Osteocyte (in vitro differentiated cells): ENCODE measurements at regions not wholly inside any gene's neighbourhood (a gene's known extent, or its start where the extent isn't known, plus 50 kb on each side); places are given as distances from the start of the nearest gene placed in this dataset.

ENCODE experiments used
- DNase-seq: peaks from one replicate; pipeline ENCODE4 v3.0.0; 2021; ENCODE audit warnings: mixed read lengths; ENCODE audit not compliant: unreplicated experiment; ENCODE audit errors: extremely low spot score
- H3K27ac Mint-ChIP-seq: one replicate; pipeline ENCODE4 v1.8.0; 2021; ENCODE audit warnings: mild to moderate bottlenecking, mixed read lengths; ENCODE audit not compliant: unreplicated experiment
- H3K27me3 Mint-ChIP-seq: one replicate; pipeline ENCODE4 v1.8.0; 2021; ENCODE audit warnings: mixed read lengths; ENCODE audit not compliant: unreplicated experiment
- H3K36me3 Mint-ChIP-seq: one replicate; pipeline ENCODE4 v1.8.0; 2021; ENCODE audit warnings: mixed read lengths; ENCODE audit not compliant: unreplicated experiment
- H3K4me1 Mint-ChIP-seq: one replicate; pipeline ENCODE4 v1.8.0; 2021; ENCODE audit warnings: mixed read lengths; ENCODE audit not compliant: unreplicated experiment
- H3K4me3 Mint-ChIP-seq: one replicate; pipeline ENCODE4 v1.8.0; 2021; ENCODE audit warnings: mild to moderate bottlenecking, moderate library complexity, mixed read lengths; ENCODE audit not compliant: unreplicated experiment
- H3K9me3 Mint-ChIP-seq: one replicate; pipeline ENCODE4 v1.8.0; 2021; ENCODE audit warnings: mixed read lengths; ENCODE audit not compliant: unreplicated experiment
- CTCF ChIP-seq: fragments of 200-600 bp; sonication (generic); IDR thresholded peaks from 2 replicates; pipeline ENCODE4 v1.5.0; 2021; ENCODE audit warnings: antibody characterized with exemption, mild to moderate bottlenecking, moderate library complexity

GRCh38 chr1:117751321-117751720 lies 145.5 kb downstream of the TENT5C start:
- H3K4me1 Mint-ChIP-seq = peaks cover 4% of the 10 kb centered on the region
- peaks cover 3% of the 10 kb centered on the region for H3K9me3 Mint-ChIP-seq
- peaks cover 19% of the 10 kb centered on the region for H3K27me3 Mint-ChIP-seq
- no peak for DNase-seq
- no peak overlapping the region for H3K27ac Mint-ChIP-seq
- no peaks in the 10 kb centered on the region for H3K36me3 Mint-ChIP-seq
- no peak overlapping the region for H3K4me3 Mint-ChIP-seq
- no peak for TF ChIP-seq CTCF

DNA sequence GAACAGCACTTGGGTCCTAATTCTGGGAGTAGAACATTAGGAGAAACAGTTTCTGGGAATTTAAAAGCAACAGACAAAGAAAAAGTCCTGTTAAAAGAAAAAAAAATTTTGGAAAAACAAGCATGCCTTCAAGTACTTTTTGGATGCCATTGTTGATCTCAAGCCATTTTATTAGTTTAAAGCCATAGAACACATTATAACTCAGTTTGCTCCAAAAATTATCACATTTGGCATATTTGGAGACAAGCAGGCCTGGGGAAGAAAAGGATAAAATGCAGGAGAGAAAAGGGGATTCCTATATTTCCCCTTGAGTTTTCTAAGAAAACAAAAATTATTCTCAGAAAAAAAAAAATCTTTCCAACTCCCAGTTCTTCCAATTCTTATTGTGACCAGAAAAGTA lies 146.8 kb downstream of the TENT5C start:
- no peak overlapping the region for H3K4me3 Mint-ChIP-seq
- no peak overlapping the region for H3K27ac Mint-ChIP-seq
- peaks cover 29% of the 10 kb centered on the region for H3K27me3 Mint-ChIP-seq
- TF ChIP-seq CTCF = no peak
- peaks cover under 1% of the 10 kb centered on the region for H3K9me3 Mint-ChIP-seq
- no peaks in the 10 kb centered on the region for H3K36me3 Mint-ChIP-seq
- no peak for DNase-seq
- peaks cover 4% of the 10 kb centered on the region for H3K4me1 Mint-ChIP-seq

DNA sequence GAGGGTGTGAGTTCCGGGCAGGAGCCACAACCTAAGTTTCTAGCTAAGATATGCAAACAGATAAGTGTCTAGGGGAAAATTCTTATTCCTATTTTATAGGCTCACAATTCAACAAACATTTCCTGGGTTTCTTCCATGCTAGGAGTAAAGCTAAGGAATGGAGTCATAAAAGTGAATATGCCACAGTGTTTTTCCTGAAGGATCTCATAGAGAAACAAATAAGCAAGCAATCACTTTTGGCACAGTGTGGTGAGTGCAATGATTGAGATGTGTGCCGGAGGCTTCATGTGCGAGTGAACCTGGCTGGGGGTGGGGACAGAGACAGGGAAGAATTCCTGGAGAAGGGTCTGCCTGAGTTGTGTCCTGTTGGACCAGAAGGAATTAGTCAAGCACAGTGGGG lies 147.4 kb downstream of the TENT5C start:
- no peak overlapping the region for H3K4me3 Mint-ChIP-seq
- H3K4me1 Mint-ChIP-seq = peaks cover 4% of the 10 kb centered on the region
- H3K36me3 Mint-ChIP-seq = no peaks in the 10 kb centered on the region
- no peak for DNase-seq
- peaks cover 29% of the 10 kb centered on the region for H3K27me3 Mint-ChIP-seq
- H3K27ac Mint-ChIP-seq = no peak overlapping the region
- no peak for TF ChIP-seq CTCF
- H3K9me3 Mint-ChIP-seq = no peaks in the 10 kb centered on the region

DNA sequence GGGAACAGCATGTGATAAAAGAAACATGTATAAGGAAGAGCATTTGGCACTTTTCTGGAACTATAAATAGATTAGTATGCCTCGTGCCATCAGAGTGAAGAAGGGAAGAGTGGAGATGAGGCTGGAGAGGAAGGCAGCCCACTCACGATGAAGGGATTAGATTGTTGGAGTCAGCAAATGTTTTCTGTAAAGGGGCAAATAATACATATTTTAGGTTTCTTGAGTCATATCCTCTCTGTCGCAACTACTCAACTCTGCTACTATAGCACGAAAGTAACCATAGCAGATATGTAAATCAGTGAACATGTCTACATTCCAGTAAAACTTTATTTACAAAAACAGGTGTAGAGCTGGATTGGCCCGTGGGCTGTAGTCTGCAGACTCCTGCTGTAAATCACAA lies 147.8 kb downstream of the TENT5C start:
- Mint-ChIP-seq H3K27me3 (peaks cover 29% of the 10 kb centered on the region), H3K9me3 (no peaks in the 10 kb centered on the region), H3K27ac (no peak overlapping the region), H3K36me3 (no peaks in the 10 kb centered on the region), H3K4me1 (peaks cover 7% of the 10 kb centered on the region), H3K4me3 (no peak overlapping the region)
- no peak for DNase-seq
- TF ChIP-seq CTCF = no peak

DNA sequence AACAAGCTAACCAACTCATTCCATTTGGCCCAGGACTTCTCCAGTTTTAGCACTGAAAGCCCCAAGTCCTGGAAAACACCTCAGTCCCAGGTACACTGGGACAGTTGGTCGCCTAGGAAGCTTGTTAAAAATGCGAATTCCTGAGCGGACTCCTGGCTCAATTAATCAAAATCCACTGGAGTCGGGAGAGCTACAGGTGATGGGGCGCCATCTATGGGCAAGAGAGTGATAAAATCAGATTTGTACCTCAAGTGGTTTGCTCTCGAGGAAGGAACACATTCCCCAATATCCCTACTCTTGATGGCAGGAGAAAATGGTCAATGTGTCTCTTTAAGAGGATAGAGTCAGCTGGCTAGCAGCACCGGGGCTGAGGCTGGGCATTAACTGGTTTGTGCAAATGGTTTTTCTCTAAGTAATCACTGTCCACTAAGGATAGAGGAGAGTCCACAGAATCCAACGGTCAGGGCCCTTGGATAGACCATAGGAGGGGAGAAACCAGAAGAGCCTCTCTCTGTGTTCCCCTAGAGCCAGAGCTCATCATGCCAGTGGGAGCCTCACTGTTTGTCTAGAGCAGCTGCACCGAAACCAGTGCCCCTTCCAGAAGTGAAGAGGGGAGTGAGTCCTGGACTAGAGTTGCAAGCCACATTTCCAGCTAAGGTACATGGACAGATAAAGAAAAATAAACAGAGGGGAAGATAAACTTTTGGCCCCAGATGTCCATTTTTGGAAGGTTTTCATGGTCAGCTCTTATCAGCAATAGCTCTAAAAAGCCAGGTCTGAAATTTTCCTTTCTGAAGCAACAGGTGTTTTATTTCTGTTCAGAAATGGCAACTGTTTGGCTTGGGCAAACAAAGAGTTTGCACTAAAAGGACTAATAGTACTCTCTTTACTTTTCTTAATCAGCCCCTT lies 148.5 kb downstream of the TENT5C start:
- TF ChIP-seq CTCF = peak; percentile 86
- Mint-ChIP-seq H3K27ac (no peak overlapping the region), H3K36me3 (no peaks in the 10 kb centered on the region), H3K27me3 (peaks cover 27% of the 10 kb centered on the region), H3K4me1 (peaks cover 10% of the 10 kb centered on the region), H3K4me3 (no peak overlapping the region), H3K9me3 (no peaks in the 10 kb centered on the region)
- DNase-seq = no peak
